ENCODE measurements at regions not wholly inside any gene's neighbourhood (a gene's known extent, or its start where the extent isn't known, plus 50 kb on each side); places are given as distances from the start of the nearest gene placed in this dataset.

DNA sequence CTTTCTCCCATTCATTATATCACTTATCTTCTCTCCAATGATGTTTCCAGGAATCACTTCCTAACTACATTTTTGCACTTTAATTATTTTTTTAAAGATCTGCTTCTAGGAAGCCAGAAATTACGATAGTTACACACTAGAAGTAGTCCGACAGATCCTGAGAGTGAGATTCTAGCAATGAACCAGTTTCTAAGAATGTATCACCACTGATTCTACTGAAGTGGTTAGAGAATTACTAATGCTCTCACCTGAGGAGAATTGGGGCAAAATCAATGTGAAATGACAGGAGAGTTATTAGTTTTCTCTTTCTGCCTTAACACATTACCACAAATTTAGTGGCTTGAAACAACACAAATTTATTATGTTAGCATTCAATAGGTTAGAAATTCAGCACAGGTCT, 241.2 kb downstream of the CASP12 start:
- Histone ChIP-seq H3K36me3 (ENCODE audit: control insufficient read depth in 2 of 4, insufficient read depth in 4 of 4, low read length in 3 of 4) (no peaks in the 10 kb centered on the region), H3K23me2 (ENCODE audit: low read depth, low read length) (no peaks in the 10 kb centered on the region), H3K4me2 (ENCODE audit: insufficient read depth in 1 of 2, low read depth in 2 of 2, low read length in 2 of 2) (no peak overlapping the region), H3K18ac (ENCODE audit: extremely low read depth, low read length) (no peak overlapping the region), H3K23ac (ENCODE audit: insufficient read length) (no peak overlapping the region), H2AFZ (ENCODE audit: low read length) (no peak overlapping the region), H3K79me2 (ENCODE audit: control insufficient read depth in 1 of 2, insufficient read depth in 2 of 2, low read length in 2 of 2) (no peaks in the 10 kb centered on the region), H2AK5ac (ENCODE audit: low read depth, low read length) (no peak overlapping the region), H3K56ac (replicated peaks; ENCODE audit: insufficient read length, low read depth, low read length) (no peak overlapping the region), H3K4me1 (replicated peaks in 1 of 4; ENCODE audit: control insufficient read depth in 3 of 4, insufficient read depth in 4 of 4, low read length in 3 of 4) (no peaks in the 10 kb centered on the region), H2BK5ac (ENCODE audit: low read depth, low read length) (no peak overlapping the region), H4K91ac (replicated peaks; ENCODE audit: insufficient read length, low read length) (no peak overlapping the region), H2BK12ac (ENCODE audit: low read depth, low read length) (no peak overlapping the region), H3K9me3 (ENCODE audit: insufficient read depth in 2 of 2, low read depth in 1 of 2, low read length in 1 of 2) (no peaks in the 10 kb centered on the region), H3K27ac (ENCODE audit: low read depth, low read length) (no peak overlapping the region), H2BK20ac (ENCODE audit: low read length) (no peak overlapping the region), H3K27me3 (replicated peaks in 1 of 4; ENCODE audit: control insufficient read depth in 3 of 4, extremely low read depth in 1 of 4, insufficient read depth in 3 of 4, low read length in 3 of 4) (no peaks in the 10 kb centered on the region; a peak in 1 of 7 replicates), H2BK120ac (replicated peaks; ENCODE audit: low read depth, low read length) (no peak overlapping the region), H4K5ac (ENCODE audit: insufficient read length, low read depth, low read length) (no peak overlapping the region), H3K14ac (ENCODE audit: insufficient read length) (no peak overlapping the region), H3K9ac (replicated peaks in 1 of 4; ENCODE audit: extremely low read depth in 1 of 4, low read depth in 3 of 4, low read length in 3 of 4) (no peak overlapping the region), H4K20me1 (replicated peaks in 1 of 2; ENCODE audit: control insufficient read depth in 1 of 2, insufficient read depth in 2 of 2, low read length in 2 of 2) (no peaks in the 10 kb centered on the region), H3K4ac (replicated peaks; ENCODE audit: insufficient read length, low read depth, low read length) (no peak overlapping the region), H4K8ac (ENCODE audit: extremely low read depth, insufficient read depth, low read length) (no peak overlapping the region), H3K79me1 (ENCODE audit: low read depth, low read length) (no peaks in the 10 kb centered on the region), H2BK15ac (ENCODE audit: low read length) (no peak overlapping the region), H3K4me3 (ENCODE audit: extremely low read depth in 1 of 4, insufficient read depth in 2 of 4, low read depth in 3 of 4, low read length in 4 of 4) (no peak overlapping the region)
- FAIRE-seq, result no peak
- 85% methylated on average over 2 of the region's 2 CpGs; no CpG with 5 or more reads in 1 of the 2 experiments for WGBS, 2 experiments (ENCODE audit: extremely low coverage in 1 of 2, insufficient coverage in 1 of 2, insufficient read length in 1 of 2, insufficient replicate concordance in 2 of 2, low coverage in 1 of 2, low lambda C conversion rate in 2 of 2, missing lambda C conversion rate in 1 of 2)
- ChIA-PET POLR2A (ENCODE audit: partially characterized antibody) (no interaction called here), CTCF (ENCODE audit: partially characterized antibody) (no interaction called here)
- DNase-seq (ENCODE audit: low read depth in 1 of 2, low spot score in 2 of 2), result no peak
- TF ChIP-seq NANOG (IDR thresholded peaks at IDR 0.05; ENCODE audit: insufficient read depth, low read depth, low read length, poor library complexity, severe bottlenecking) (no peak), TBP (IDR thresholded peaks at IDR 0.05; ENCODE audit: low read depth, low read length) (no peak), EP300 (IDR thresholded peaks at IDR 0.05; ENCODE audit: borderline replicate concordance in 1 of 2, low read depth in 2 of 2, low read length in 2 of 2) (no peak), BACH1 (IDR thresholded peaks at IDR 0.05; ENCODE audit: low read length) (no peak), POU5F1 (IDR thresholded peaks at IDR 0.05; ENCODE audit: low read depth, low read length) (no peak), RXRA (IDR thresholded peaks at IDR 0.05; ENCODE audit: insufficient read depth, low read depth, low read length) (no peak), YY1 (IDR thresholded peaks at IDR 0.05; ENCODE audit: low read depth, low read length) (no peak), BCL11A (IDR thresholded peaks at IDR 0.05; ENCODE audit: low read depth in 2 of 2, low read length in 2 of 2) (no peak), SIN3A (conservative IDR thresholded peaks at IDR 0.05 in 1 of 2, IDR thresholded peaks at IDR 0.05 in 1 of 2; ENCODE audit: low read depth in 1 of 2, low read length in 2 of 2) (no peak), GABPA (IDR thresholded peaks at IDR 0.05; ENCODE audit: borderline replicate concordance, insufficient read depth, low read length) (no peak), POLR2A (IDR thresholded peaks at IDR 0.05; ENCODE audit: control extremely low read depth in 1 of 2, low read depth in 2 of 2, low read length in 2 of 2) (no peak)
- TF ChIP-seq, protein P1, sequence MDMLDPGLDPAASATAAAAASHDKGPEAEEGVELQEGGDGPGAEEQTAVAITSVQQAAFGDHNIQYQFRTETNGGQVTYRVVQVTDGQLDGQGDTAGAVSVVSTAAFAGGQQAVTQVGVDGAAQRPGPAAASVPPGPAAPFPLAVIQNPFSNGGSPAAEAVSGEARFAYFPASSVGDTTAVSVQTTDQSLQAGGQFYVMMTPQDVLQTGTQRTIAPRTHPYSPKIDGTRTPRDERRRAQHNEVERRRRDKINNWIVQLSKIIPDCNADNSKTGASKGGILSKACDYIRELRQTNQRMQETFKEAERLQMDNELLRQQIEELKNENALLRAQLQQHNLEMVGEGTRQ (IDR thresholded peaks at IDR 0.05; ENCODE audit: low read length), result no peak
- TF ChIP-seq, protein P2, sequence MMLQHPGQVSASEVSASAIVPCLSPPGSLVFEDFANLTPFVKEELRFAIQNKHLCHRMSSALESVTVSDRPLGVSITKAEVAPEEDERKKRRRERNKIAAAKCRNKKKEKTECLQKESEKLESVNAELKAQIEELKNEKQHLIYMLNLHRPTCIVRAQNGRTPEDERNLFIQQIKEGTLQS (IDR thresholded peaks at IDR 0.05; ENCODE audit: insufficient read depth, low read depth, low read length), result no peak

Data from H1 (cell line).